WTC11 (cell line): ENCODE measurements at regions not wholly inside any gene's neighbourhood (a gene's known extent, or its start where the extent isn't known, plus 50 kb on each side); places are given as distances from the start of the nearest gene placed in this dataset.

ENCODE experiments used
- ATAC-seq: fragments of 200-7000 bp; cut with Tn5 transposase; 2 replicates; pipeline ENCODE4 v1.10.0; 2021; ENCODE audit warnings: mild to moderate bottlenecking, moderate library complexity
- CTCF ChIA-PET: fragments of 300-600 bp; sonication (Branson Sonifier 250); formaldehyde crosslinking; loops from one replicate; lab custom pipeline; 2021; ENCODE audit warnings: antibody characterized with exemption; lab: Charles Lee
- POLR2A ChIA-PET: fragments of 350-600 bp; sonication (Branson Sonifier 250); formaldehyde crosslinking; loops from one replicate; lab custom pipeline; 2021; ENCODE audit warnings: antibody characterized with exemption; lab: Charles Lee
- DNase-seq: peaks from one replicate; pipeline ENCODE4 v3.0.0; 2021; ENCODE audit warnings: low spot score
- H3K27ac Mint-ChIP-seq: 2 replicates; pipeline ENCODE4 v1.8.0; 2021; ENCODE audit warnings: mixed read lengths
- H3K27me3 Mint-ChIP-seq: 2 replicates; pipeline ENCODE4 v1.8.0; 2021; ENCODE audit warnings: low read depth, mild to moderate bottlenecking, moderate library complexity, mixed read lengths
- H3K36me3 Mint-ChIP-seq: 2 replicates; pipeline ENCODE4 v1.8.0; 2021; ENCODE audit warnings: mixed read lengths
- H3K4me1 Mint-ChIP-seq: 2 replicates; pipeline ENCODE4 v1.8.0; 2022; ENCODE audit warnings: mixed read lengths
- H3K4me3 Mint-ChIP-seq: 2 replicates; pipeline ENCODE4 v1.8.0; 2021; ENCODE audit warnings: mild to moderate bottlenecking, moderate library complexity, mixed read lengths
- H3K9me3 Mint-ChIP-seq: 2 replicates; pipeline ENCODE4 v1.8.0; 2021; ENCODE audit warnings: mixed read lengths
- ATF1 ChIP-seq: sonication (generic); formaldehyde crosslinking; IDR thresholded peaks from 2 replicates; pipeline ENCODE4 v1.8.1; 2023; ENCODE audit warnings: mild to moderate bottlenecking, moderate library complexity, missing genetic modification reagents
- ATF2 ChIP-seq: sonication (generic); formaldehyde crosslinking; IDR thresholded peaks from 2 replicates; pipeline ENCODE4 v1.8.1; 2022; ENCODE audit warnings: low read depth, missing genetic modification reagents, borderline replicate concordance
- E2F1 ChIP-seq: sonication (generic); formaldehyde crosslinking; IDR thresholded peaks from 2 replicates; pipeline ENCODE4 v1.8.0; 2022; ENCODE audit warnings: mild to moderate bottlenecking, missing genetic modification reagents
- EMX1 ChIP-seq: fragments of 250-450 bp; sonication (Bioruptor Pico); IDR thresholded peaks from 2 replicates; pipeline ENCODE4 v1.8.0; 2021; ENCODE audit warnings: mild to moderate bottlenecking
- FOXJ3 ChIP-seq: sonication (generic); formaldehyde crosslinking; IDR thresholded peaks from 2 replicates; pipeline ENCODE4 v1.9.0; 2021; ENCODE audit warnings: missing genetic modification reagents, mild to moderate bottlenecking, borderline replicate concordance
- RELA ChIP-seq: sonication (generic); formaldehyde crosslinking; IDR thresholded peaks from 2 replicates; pipeline ENCODE4 v1.8.1; 2022; ENCODE audit warnings: missing genetic modification reagents, mild to moderate bottlenecking, borderline replicate concordance
- TEAD4 ChIP-seq: sonication (generic); formaldehyde crosslinking; IDR thresholded peaks from 2 replicates; pipeline ENCODE4 v1.8.0; 2022; ENCODE audit warnings: mild to moderate bottlenecking, missing genetic modification reagents
- TP53 ChIP-seq: sonication (generic); formaldehyde crosslinking; IDR thresholded peaks from 2 replicates; pipeline ENCODE4 v1.8.1; 2023; ENCODE audit warnings: mild to moderate bottlenecking, missing genetic modification reagents
- USF1 ChIP-seq: sonication (generic); formaldehyde crosslinking; IDR thresholded peaks from 2 replicates; pipeline ENCODE4 v1.8.0; 2022; ENCODE audit warnings: mild to moderate bottlenecking, missing genetic modification reagents
- ZNF219 ChIP-seq: sonication (generic); formaldehyde crosslinking; IDR thresholded peaks from 2 replicates; pipeline ENCODE4 v1.8.0; 2023; ENCODE audit warnings: missing genetic modification reagents, mild to moderate bottlenecking, borderline replicate concordance
- ZNF232 ChIP-seq: sonication (generic); formaldehyde crosslinking; IDR thresholded peaks from 2 replicates; pipeline ENCODE4 v1.8.0; 2022; ENCODE audit warnings: mild to moderate bottlenecking, missing genetic modification reagents
- ZNF263 ChIP-seq: sonication (generic); formaldehyde crosslinking; IDR thresholded peaks from 2 replicates; pipeline ENCODE4 v1.8.1; 2022; ENCODE audit warnings: low read depth, mild to moderate bottlenecking, moderate library complexity, missing genetic modification reagents
- ZNF396 ChIP-seq: fragments of 250-450 bp; sonication (Bioruptor Pico); IDR thresholded peaks from 2 replicates; pipeline ENCODE4 v1.8.0; 2021; ENCODE audit warnings: mild to moderate bottlenecking, moderate library complexity, borderline replicate concordance
- ZNF416 ChIP-seq: fragments of 250-450 bp; sonication (Bioruptor Pico); IDR thresholded peaks from 2 replicates; pipeline ENCODE4 v1.9.0; 2021; ENCODE audit warnings: mild to moderate bottlenecking, inconsistent platforms
- ZNF532 ChIP-seq: fragments of 250-450 bp; sonication (Bioruptor Pico); IDR thresholded peaks from 2 replicates; pipeline ENCODE4 v1.9.0; 2021; ENCODE audit warnings: mild to moderate bottlenecking, borderline replicate concordance
- TF ChIP-seq, protein P1 (sequence below): sonication (generic); formaldehyde crosslinking; IDR thresholded peaks from 2 replicates; pipeline ENCODE4 v1.8.1; 2022; ENCODE audit warnings: missing genetic modification reagents, borderline replicate concordance

GRCh38 chr6:40252531-40253258, 318.4 kb upstream of the MOCS1 start (continued):
- TF ChIP-seq ZNF532 = no peak
- no peak for TF ChIP-seq FOXJ3
- no peak for TF ChIP-seq ZNF232 (CRISPR knock-in tag)
- no peak for TF ChIP-seq TEAD4
- TF ChIP-seq ZNF396 (CRISPR knock-in tag) = no peak
- TF ChIP-seq ZNF263 = no peak
- TF ChIP-seq, protein P1, sequence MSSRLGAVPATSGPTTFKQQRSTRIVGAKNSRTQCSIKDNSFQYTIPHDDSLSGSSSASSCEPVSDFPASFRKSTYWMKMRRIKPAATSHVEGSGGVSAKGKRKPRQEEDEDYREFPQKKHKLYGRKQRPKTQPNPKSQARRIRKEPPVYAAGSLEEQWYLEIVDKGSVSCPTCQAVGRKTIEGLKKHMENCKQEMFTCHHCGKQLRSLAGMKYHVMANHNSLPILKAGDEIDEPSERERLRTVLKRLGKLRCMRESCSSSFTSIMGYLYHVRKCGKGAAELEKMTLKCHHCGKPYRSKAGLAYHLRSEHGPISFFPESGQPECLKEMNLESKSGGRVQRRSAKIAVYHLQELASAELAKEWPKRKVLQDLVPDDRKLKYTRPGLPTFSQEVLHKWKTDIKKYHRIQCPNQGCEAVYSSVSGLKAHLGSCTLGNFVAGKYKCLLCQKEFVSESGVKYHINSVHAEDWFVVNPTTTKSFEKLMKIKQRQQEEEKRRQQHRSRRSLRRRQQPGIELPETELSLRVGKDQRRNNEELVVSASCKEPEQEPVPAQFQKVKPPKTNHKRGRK (CRISPR knock-in tag) = no peak
- TF ChIP-seq ATF1 = no peak
- no peak for TF ChIP-seq ZNF416 (CRISPR knock-in tag)

GRCh38 chr6:40251637-40252300, 317.5 kb upstream of the MOCS1 start:
- Mint-ChIP-seq H3K27me3 (no peaks in the 10 kb centered on the region; the same call in none of the 2 replicates), H3K4me3 (no peak overlapping the region), H3K4me1 (peaks cover 5% of the 10 kb centered on the region), H3K9me3 (no peaks in the 10 kb centered on the region), H3K36me3 (no peaks in the 10 kb centered on the region), H3K27ac (no peak overlapping the region)
- CTCF ChIA-PET = no interaction called here
- POLR2A ChIA-PET = no interaction called here
- no peak for ATAC-seq
- no peak for DNase-seq
- TF ChIP-seq ATF2 (CRISPR knock-in tag) (no peak), EMX1 (CRISPR knock-in tag) (no peak), RELA (no peak), ZNF219 (CRISPR knock-in tag) (no peak), USF1 (CRISPR knock-in tag) (no peak), TP53 (CRISPR knock-in tag) (no peak), E2F1 (CRISPR knock-in tag) (no peak), ZNF532 (no peak)
